ENCODE measurements at regions not wholly inside any gene's neighbourhood (a gene's known extent, or its start where the extent isn't known, plus 50 kb on each side); places are given as distances from the start of the nearest gene placed in this dataset.

- Mint-ChIP-seq H3K36me3 (no peaks in the 10 kb centered on the region), H3K9me3 (peaks cover 8% of the 10 kb centered on the region; the same call in 1 of the 2 replicates), H3K4me3 (no peak overlapping the region), H3K27ac (peak overlapping the region; percentile 37), H3K4me1 (peaks cover 30% of the 10 kb centered on the region), H3K27me3 (ENCODE audit: low read depth) (peaks cover 8% of the 10 kb centered on the region)
- ChIA-PET POLR2A (no interaction called here), CTCF (interaction anchor here (1.0 kb wide), 1 partner anchor 183 kb away, joined by 3 read pairs; no protein-coding TSS in a partner anchor)
- TF ChIP-seq CBFB (CRISPR knock-in tag; IDR thresholded peaks at IDR 0.05; ENCODE audit: low read depth) (no peak), HMGA2 (CRISPR knock-in tag; IDR thresholded peaks at IDR 0.05) (no peak), GRHL2 (CRISPR knock-in tag; IDR thresholded peaks at IDR 0.05; ENCODE audit: insufficient replicate concordance, severe bottlenecking) (no peak), NR3C1 (CRISPR knock-in tag; conservative IDR thresholded peaks at IDR 0.05; ENCODE audit: low read depth) (no peak), ZNF219 (CRISPR knock-in tag; IDR thresholded peaks at IDR 0.05; ENCODE audit: borderline replicate concordance) (no peak), ATF6 (CRISPR knock-in tag; IDR thresholded peaks at IDR 0.05) (no peak), FOXJ3 (CRISPR knock-in tag; IDR thresholded peaks at IDR 0.05; ENCODE audit: borderline replicate concordance) (no peak), KAT7 (CRISPR knock-in tag; IDR thresholded peaks at IDR 0.05; ENCODE audit: borderline replicate concordance) (no peak), OVOL2 (CRISPR knock-in tag; IDR thresholded peaks at IDR 0.05; ENCODE audit: borderline replicate concordance) (no peak), USF2 (CRISPR knock-in tag; IDR thresholded peaks at IDR 0.05) (no peak), ZNF532 (CRISPR knock-in tag; IDR thresholded peaks at IDR 0.05; ENCODE audit: borderline replicate concordance) (no peak), ZNF512 (CRISPR knock-in tag; IDR thresholded peaks at IDR 0.05; ENCODE audit: borderline replicate concordance) (no peak), ETV6 (CRISPR knock-in tag; IDR thresholded peaks at IDR 0.05) (no peak), E2F5 (CRISPR knock-in tag; IDR thresholded peaks at IDR 0.05) (no peak), EMX1 (CRISPR knock-in tag; IDR thresholded peaks at IDR 0.05) (no peak), JUN (CRISPR knock-in tag; IDR thresholded peaks at IDR 0.05) (no peak), E2F4 (CRISPR knock-in tag; IDR thresholded peaks at IDR 0.05; ENCODE audit: borderline replicate concordance, low read depth) (no peak), TEAD4 (CRISPR knock-in tag; IDR thresholded peaks at IDR 0.05) (no peak), ZNF232 (CRISPR knock-in tag; IDR thresholded peaks at IDR 0.05) (no peak)
- DNase-seq (ENCODE audit: low spot score), result no peak
- ATAC-seq, result peak; percentile 54
These were observed 425.6 kb upstream of the PTPRD start for GRCh38 chr9:11038366-11038765.
